Pancreas (tissue), 10 donors: ENCODE measurements at regions not wholly inside any gene's neighbourhood (a gene's known extent, or its start where the extent isn't known, plus 50 kb on each side); places are given as distances from the start of the nearest gene placed in this dataset.

Experiments used
- ATAC-seq, 4 donors: fragments of 200-7000 bp; cut with Tn5 transposase; one replicate each; pipeline versions ENCODE4 v1.8.0 to v1.9.1; 2020; ENCODE audit warnings: mild to moderate bottlenecking in 4 of 4, moderate library complexity in 4 of 4
- DNase-seq, 6 donors: peaks; one replicate each; pipeline ENCODE4 v3.0.0-alpha.2; 2020
- FAIRE-seq: peaks from 2 replicates; lab custom pipeline; 2012; peaks lifted over from hg19 to GRCh38; lab: Jason Lieb, UNC
- H3K27ac ChIP-seq, 4 donors: fragments of 200-600 bp; sonication (generic); 1 replicate in 3 of 4; 2 replicates in 1 of 4; pipeline versions ENCODE4 v1.5.0 to v1.8.0; 2020
- H3K27me3 ChIP-seq, 4 donors: fragments of 200-600 bp; one replicate each; pipeline ENCODE4 v1.8.0; 2021
- H3K36me3 ChIP-seq, 3 donors: fragments of 200-600 bp; sonication (generic) in 1 of 3; one replicate each; pipeline versions ENCODE4 v1.5.0 to v1.8.0; 2020 to 2021
- H3K4me1 ChIP-seq, 3 donors: fragments of 200-600 bp; one replicate each; pipeline ENCODE4 v1.8.0; 2021
- H3K4me3 ChIP-seq, 4 donors: fragments of 200-600 bp; sonication (generic) in 2 of 4; one replicate each; pipeline versions ENCODE4 v1.5.0 to v1.8.0; 2020 to 2021
- H3K9me3 ChIP-seq, 4 donors: fragments of 200-600 bp; one replicate each; pipeline ENCODE4 v1.8.0; 2021
- WGBS, 2 donors: extraction: QIAGEN DNeasy Blood & Tissue Kit; methylation state at CpG; one replicate each; pipeline ENCODE4 v1.1.7; 2013; 5-methylcytosine and 5-hydroxymethylcytosine counted together
- intact Hi-C, 3 donors: fragments of 100-400 bp; cut with DNase I; formaldehyde crosslinking; loops; one replicate each; pipeline versions ENCODE4 v1.11.1 to v1.14.2; 2022
- TF ChIP-seq, protein P1 (sequence below), 4 donors: fragments of 200-600 bp; sonication (generic) in 3 of 4; IDR thresholded peaks; one replicate each; pipeline versions ENCODE4 v1.5.0 to v1.8.0; 2021; ENCODE audit warnings: antibody characterized with exemption in 4 of 4
- donor health status: healthy with polysubstance abuse.
- donor health status: DM: no; HTN: no; CAD: no; lungs with moderate emphysema.
- donor health status: DM: no; HTN: no; CAD: no.
- donor health status: control.
- donor health status: control.
- donor health status: Bipolar disorder and iron deficiency.
- donor health status: DM: yes; HTN: yes; CAD: no.
- donor health status: DM: no; HTN: no; CAD: no.
- donor health status: DM: no; HTN: no; CAD: no.
- donor health status: DM: yes; HTN: yes; CAD: no.

DNA sequence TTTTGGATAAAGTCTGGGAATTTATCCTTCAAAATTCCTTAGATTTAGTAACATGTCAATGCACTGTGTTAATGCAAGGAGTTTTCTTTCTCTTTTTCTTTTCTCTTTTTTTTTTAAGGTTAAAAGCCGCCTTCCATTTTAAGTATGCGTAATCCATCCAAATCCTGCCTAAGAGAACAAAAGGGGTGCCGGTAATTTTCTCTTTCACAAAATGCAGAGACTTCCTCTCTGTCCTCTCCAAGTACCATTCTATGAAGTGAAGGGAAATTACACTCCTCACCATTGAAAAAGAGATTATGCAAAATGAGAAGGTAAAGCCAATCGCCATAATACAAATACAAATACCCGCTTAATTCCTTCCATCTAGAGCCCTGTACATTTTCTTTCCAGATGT lies 273.8 kb downstream of the BLID start:
- H3K9me3 ChIP-seq: no peaks in the 10 kb centered on the region
- WGBS, 2 donors: 88% methylated on average over 5 of the region's 5 CpGs
- no peak overlapping the region for H3K27ac ChIP-seq
- H3K36me3 ChIP-seq: no peaks in the 10 kb centered on the region
- no peak overlapping the region for H3K4me3 ChIP-seq
- ATAC-seq (no peak), FAIRE-seq (no peak), DNase-seq (no peak)
- TF ChIP-seq, protein P1, sequence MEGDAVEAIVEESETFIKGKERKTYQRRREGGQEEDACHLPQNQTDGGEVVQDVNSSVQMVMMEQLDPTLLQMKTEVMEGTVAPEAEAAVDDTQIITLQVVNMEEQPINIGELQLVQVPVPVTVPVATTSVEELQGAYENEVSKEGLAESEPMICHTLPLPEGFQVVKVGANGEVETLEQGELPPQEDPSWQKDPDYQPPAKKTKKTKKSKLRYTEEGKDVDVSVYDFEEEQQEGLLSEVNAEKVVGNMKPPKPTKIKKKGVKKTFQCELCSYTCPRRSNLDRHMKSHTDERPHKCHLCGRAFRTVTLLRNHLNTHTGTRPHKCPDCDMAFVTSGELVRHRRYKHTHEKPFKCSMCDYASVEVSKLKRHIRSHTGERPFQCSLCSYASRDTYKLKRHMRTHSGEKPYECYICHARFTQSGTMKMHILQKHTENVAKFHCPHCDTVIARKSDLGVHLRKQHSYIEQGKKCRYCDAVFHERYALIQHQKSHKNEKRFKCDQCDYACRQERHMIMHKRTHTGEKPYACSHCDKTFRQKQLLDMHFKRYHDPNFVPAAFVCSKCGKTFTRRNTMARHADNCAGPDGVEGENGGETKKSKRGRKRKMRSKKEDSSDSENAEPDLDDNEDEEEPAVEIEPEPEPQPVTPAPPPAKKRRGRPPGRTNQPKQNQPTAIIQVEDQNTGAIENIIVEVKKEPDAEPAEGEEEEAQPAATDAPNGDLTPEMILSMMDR (IDR thresholded peaks at IDR 0.05): no peak
- H3K27me3 ChIP-seq: no peaks in the 10 kb centered on the region
- intact Hi-C loops: no loop called here
- no peaks in the 10 kb centered on the region for H3K4me1 ChIP-seq

DNA sequence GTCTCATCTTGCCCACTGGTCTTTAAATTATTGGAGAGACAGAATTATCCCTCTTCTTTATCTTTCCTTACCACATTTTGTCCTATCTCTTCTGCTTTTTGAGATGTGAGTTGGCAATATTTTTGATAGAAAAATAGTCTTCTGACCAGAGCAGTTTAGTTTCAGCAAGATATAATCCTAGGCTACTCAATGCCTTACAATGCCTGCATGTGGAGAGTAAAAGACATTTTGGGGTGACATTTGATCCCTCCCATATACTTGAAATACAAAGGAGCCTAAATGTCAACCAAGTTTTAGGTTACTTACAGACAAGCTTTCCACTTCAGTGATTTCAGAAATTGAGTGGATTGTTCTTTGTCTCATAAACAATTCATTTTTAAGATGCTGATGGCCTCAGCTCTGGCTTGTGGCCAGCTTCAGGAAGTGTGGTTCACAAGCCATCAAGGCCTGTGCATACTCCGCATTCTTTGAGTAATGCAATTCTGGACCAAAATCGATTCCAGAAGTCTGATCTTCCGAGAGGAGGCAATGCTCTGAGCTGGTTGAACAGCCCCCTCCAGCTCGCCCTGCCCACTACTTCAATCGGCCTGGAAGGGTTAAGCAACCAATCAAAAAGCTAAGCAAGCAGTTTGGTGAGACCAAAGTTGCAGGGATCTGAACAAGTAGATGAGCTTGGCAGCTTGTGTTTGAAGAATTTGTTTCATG lies 274.4 kb downstream of the BLID start:
- Histone ChIP-seq H3K36me3 (no peaks in the 10 kb centered on the region), H3K4me3 (no peak overlapping the region), H3K9me3 (peaks cover 0 to 2% (median 0%) of the 10 kb centered on the region in 4 donors), H3K27ac (no peak overlapping the region), H3K4me1 (no peaks in the 10 kb centered on the region), H3K27me3 (no peaks in the 10 kb centered on the region)
- FAIRE-seq: no peak
- TF ChIP-seq, protein P1 (IDR thresholded peaks at IDR 0.05): no peak
- intact Hi-C loops: no loop called here
- DNase-seq: peak in 1 of 6 donors; percentile 13
- WGBS, 2 donors: 27% methylated on average over 5 of the region's 5 CpGs
- no peak for ATAC-seq

DNA sequence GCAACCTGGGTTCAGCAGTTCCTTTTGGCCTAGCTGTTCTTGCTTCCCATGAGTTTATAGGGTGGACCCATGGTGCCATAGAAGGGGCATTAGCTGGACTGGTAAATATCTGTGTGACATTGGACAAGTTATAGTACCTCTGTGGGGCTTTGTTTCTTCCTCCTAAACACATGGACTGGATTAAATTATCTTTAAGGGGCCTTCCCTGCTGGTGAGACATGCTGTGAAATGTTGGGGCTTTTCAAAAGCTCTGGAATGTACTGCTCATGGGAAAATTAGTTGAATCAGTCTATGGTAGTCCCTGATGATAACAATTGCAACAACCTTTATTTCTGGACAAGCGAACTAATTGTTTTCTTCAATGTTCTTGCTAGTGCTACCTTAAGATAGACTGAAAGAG lies 276.2 kb downstream of the BLID start:
- 61 to 78% methylated on average over 1 of the region's 1 CpG for WGBS, 2 donors
- DNase-seq: no peak
- ATAC-seq: no peak
- no peaks in the 10 kb centered on the region for H3K36me3 ChIP-seq
- no peak for FAIRE-seq
- H3K9me3 ChIP-seq: peaks cover 0 to 5% (median 0%) of the 10 kb centered on the region in 4 donors
- intact Hi-C loops: no loop called here
- H3K27ac ChIP-seq: no peak overlapping the region
- H3K4me3 ChIP-seq: no peak overlapping the region
- H3K4me1 ChIP-seq: no peaks in the 10 kb centered on the region
- TF ChIP-seq, protein P1 (IDR thresholded peaks at IDR 0.05): no peak
- no peaks in the 10 kb centered on the region for H3K27me3 ChIP-seq

DNA sequence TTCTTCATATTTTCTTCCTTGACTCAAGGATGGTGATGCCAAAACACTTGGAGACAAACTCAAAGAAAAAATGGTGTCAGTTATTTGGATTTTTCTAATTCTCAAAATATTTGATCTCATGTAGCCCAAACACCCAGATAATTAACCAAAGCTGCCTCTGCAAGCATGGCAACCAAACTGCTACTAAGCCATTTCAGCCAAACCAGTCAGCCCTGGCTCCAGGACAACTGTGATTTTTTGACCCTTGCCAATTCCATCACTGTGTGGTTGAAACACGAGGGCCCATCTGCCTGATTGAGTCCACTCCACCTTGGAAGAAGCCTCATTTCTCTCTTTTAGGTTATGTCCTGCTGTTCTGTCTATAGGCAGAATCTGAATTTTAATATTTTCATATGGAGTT lies 277.4 kb downstream of the BLID start:
- WGBS, 2 donors: 46 to 55% methylated on average over 1 of the region's 1 CpG
- Histone ChIP-seq H3K4me3 (no peak overlapping the region), H3K27ac (no peak overlapping the region), H3K9me3 (peaks cover 0 to 5% (median 0%) of the 10 kb centered on the region in 4 donors), H3K27me3 (no peaks in the 10 kb centered on the region), H3K36me3 (no peaks in the 10 kb centered on the region), H3K4me1 (no peaks in the 10 kb centered on the region)
- DNase-seq: no peak
- FAIRE-seq: no peak
- ATAC-seq: no peak
- intact Hi-C loops: no loop called here
- TF ChIP-seq, protein P1 (IDR thresholded peaks at IDR 0.05): no peak

DNA sequence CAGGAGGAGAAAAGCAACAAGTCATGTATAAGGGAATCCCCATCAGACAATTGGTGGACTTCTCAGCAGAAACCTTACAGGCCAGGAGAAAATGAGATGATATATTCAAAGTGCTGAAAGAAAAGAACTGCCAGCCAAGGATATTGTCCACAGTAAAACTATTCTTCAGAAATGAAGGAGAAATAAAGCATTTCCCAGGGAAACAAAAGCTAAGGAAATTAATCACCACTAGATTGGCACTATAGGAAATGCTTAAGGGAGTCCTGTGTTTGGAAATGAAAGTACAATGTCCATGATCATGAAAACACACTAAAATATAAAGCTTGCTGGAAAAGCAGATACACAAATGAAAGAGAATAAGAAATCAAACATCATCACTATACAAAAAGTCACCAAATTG lies 282.0 kb downstream of the BLID start:
- DNase-seq (no peak), ATAC-seq (no peak), FAIRE-seq (no peak)
- peaks cover 0 to 5% (median 0%) of the 10 kb centered on the region in 4 donors for H3K9me3 ChIP-seq
- no peak overlapping the region for H3K4me3 ChIP-seq
- TF ChIP-seq, protein P1 (IDR thresholded peaks at IDR 0.05): no peak
- no peaks in the 10 kb centered on the region for H3K4me1 ChIP-seq
- H3K27ac ChIP-seq: no peak overlapping the region
- H3K36me3 ChIP-seq: no peaks in the 10 kb centered on the region
- peaks cover 0 to 3% (median 0%) of the 10 kb centered on the region in 4 donors for H3K27me3 ChIP-seq
- intact Hi-C loops: no loop called here
